Endodermal cell (in vitro differentiated cells): ENCODE measurements at regions not wholly inside any gene's neighbourhood (a gene's known extent, or its start where the extent isn't known, plus 50 kb on each side); places are given as distances from the start of the nearest gene placed in this dataset.

Source experiments
- DNase-seq: peaks from one replicate; pipeline ENCODE4 v3.0.0-alpha.2; 2017
- H3K27ac ChIP-seq: 2 replicates; pipeline ENCODE4 v1.5.1; 2013; ENCODE audit warnings: mild to moderate bottlenecking, low read depth, low read length, moderate library complexity
- H3K27me3 ChIP-seq: 2 replicates; pipeline ENCODE4 v1.6.1; 2013; ENCODE audit warnings: mild to moderate bottlenecking, low read length, moderate library complexity; ENCODE audit not compliant: insufficient read depth, control insufficient read depth, poor library complexity, severe bottlenecking
- H3K36me3 ChIP-seq: 2 replicates; pipeline ENCODE4 v1.7.0; 2013; ENCODE audit warnings: mild to moderate bottlenecking, low read length, moderate library complexity; ENCODE audit not compliant: control insufficient read depth, insufficient read depth
- H3K4me1 ChIP-seq: one replicate; pipeline ENCODE4 v1.7.0; 2013; ENCODE audit warnings: low read length; ENCODE audit not compliant: control insufficient read depth, insufficient read depth
- H3K4me3 ChIP-seq: 2 replicates; pipeline ENCODE4 v1.5.1; 2013; ENCODE audit warnings: mild to moderate bottlenecking, low read length, moderate library complexity
- H3K9ac ChIP-seq: 2 replicates; pipeline ENCODE4 v1.6.1; 2013; ENCODE audit warnings: mild to moderate bottlenecking, low read length, moderate library complexity; ENCODE audit not compliant: poor library complexity, severe bottlenecking; ENCODE audit errors: extremely low read depth
- H3K9me3 ChIP-seq: 2 replicates; pipeline ENCODE4 v1.6.1; 2013; ENCODE audit warnings: mild to moderate bottlenecking, low read length, moderate library complexity; ENCODE audit not compliant: control insufficient read depth
- H3K27ac Mint-ChIP-seq: 2 replicates; pipeline ENCODE4 v1.8.0; 2020; ENCODE audit warnings: mixed read lengths
- H3K27me3 Mint-ChIP-seq: 2 replicates; pipeline ENCODE4 v1.8.0; 2021; ENCODE audit warnings: mild to moderate bottlenecking, mixed read lengths; ENCODE audit not compliant: insufficient read depth
- H3K36me3 Mint-ChIP-seq: 2 replicates; pipeline ENCODE4 v1.8.0; 2020; ENCODE audit warnings: low read depth, mixed read lengths
- H3K4me1 Mint-ChIP-seq: 2 replicates; pipeline ENCODE4 v1.8.0; 2020; ENCODE audit warnings: mixed read lengths
- H3K4me3 Mint-ChIP-seq: 2 replicates; pipeline ENCODE4 v1.8.0; 2020; ENCODE audit warnings: mild to moderate bottlenecking, moderate library complexity, mixed read lengths
- H3K9me3 Mint-ChIP-seq: 2 replicates; pipeline ENCODE4 v1.8.0; 2020; ENCODE audit warnings: mild to moderate bottlenecking, mixed read lengths
- WGBS, 2 experiments: methylation state at CpG; one replicate each; pipeline versions ENCODE4 v1.1.5 to v1.1.7; 2013; ENCODE audit warnings: missing lambda C conversion rate in 2 of 2, mixed read lengths in 1 of 2; ENCODE audit not compliant: insufficient coverage in 1 of 2, insufficient read length in 1 of 2; 5-methylcytosine and 5-hydroxymethylcytosine counted together
- TF ChIP-seq, protein P1 (sequence below): fragments of 200-600 bp; sonication (generic); conservative IDR thresholded peaks from 2 replicates; pipeline ENCODE4 v1.5.0; 2021; ENCODE audit warnings: antibody characterized with exemption, mild to moderate bottlenecking

DNA sequence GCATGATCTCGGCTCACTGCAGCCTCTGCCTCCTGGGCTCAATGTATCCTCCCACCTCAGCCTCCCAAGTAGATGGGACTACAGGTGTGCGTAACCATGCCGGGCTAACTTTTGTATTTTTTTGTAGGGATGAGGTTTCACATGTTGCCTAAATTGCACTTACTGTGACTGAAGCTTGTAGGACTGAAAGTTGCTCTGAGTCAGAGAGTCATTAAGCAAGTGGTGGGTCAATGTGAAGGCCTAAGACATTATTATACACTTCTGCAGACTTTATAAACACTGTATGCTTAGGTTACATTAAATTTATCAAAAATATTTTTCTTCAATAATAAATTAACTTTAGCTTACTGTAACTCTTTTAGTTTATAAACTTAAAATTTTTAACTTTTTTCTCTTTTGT is 170.2 kb downstream of the FAT4 start:
- WGBS, 2 experiments, result 93% methylated on average over 3 of the region's 3 CpGs; no CpG with 5 or more reads in 1 of the 2 experiments
- no peak overlapping the region for H3K27ac Mint-ChIP-seq
- H3K9ac ChIP-seq, result no peak overlapping the region
- no peaks in the 10 kb centered on the region for H3K4me1 ChIP-seq
- H3K4me1 Mint-ChIP-seq, result no peaks in the 10 kb centered on the region
- no peak overlapping the region for H3K27ac ChIP-seq
- TF ChIP-seq, protein P1, sequence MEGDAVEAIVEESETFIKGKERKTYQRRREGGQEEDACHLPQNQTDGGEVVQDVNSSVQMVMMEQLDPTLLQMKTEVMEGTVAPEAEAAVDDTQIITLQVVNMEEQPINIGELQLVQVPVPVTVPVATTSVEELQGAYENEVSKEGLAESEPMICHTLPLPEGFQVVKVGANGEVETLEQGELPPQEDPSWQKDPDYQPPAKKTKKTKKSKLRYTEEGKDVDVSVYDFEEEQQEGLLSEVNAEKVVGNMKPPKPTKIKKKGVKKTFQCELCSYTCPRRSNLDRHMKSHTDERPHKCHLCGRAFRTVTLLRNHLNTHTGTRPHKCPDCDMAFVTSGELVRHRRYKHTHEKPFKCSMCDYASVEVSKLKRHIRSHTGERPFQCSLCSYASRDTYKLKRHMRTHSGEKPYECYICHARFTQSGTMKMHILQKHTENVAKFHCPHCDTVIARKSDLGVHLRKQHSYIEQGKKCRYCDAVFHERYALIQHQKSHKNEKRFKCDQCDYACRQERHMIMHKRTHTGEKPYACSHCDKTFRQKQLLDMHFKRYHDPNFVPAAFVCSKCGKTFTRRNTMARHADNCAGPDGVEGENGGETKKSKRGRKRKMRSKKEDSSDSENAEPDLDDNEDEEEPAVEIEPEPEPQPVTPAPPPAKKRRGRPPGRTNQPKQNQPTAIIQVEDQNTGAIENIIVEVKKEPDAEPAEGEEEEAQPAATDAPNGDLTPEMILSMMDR, result no peak
- no peak overlapping the region for H3K4me3 Mint-ChIP-seq
- no peaks in the 10 kb centered on the region for H3K27me3 Mint-ChIP-seq
- no peak overlapping the region for H3K4me3 ChIP-seq
- no peaks in the 10 kb centered on the region for H3K9me3 Mint-ChIP-seq
- no peak for DNase-seq
- H3K36me3 ChIP-seq, result no peaks in the 10 kb centered on the region
- no peaks in the 10 kb centered on the region for H3K27me3 ChIP-seq
- H3K36me3 Mint-ChIP-seq, result no peaks in the 10 kb centered on the region
- no peaks in the 10 kb centered on the region for H3K9me3 ChIP-seq

DNA sequence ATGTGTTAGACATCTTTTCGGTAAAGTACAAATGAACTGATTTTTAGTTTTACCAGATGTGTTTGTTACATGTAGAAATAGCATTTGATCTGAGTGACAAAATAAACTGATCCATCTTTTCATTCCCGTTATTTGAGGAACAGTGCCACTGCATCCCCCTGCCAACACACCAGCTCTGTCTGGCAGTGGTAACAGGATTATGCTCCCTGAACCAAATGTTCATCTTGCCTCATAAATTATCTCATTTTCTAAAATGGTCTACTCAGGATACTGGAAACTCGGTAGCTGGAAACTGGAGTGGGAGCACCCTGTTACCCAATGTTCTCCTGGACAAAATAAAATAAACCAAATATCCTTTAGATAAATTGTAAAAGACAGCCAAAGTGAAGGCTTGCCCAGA is 171.6 kb downstream of the FAT4 start:
- H3K27ac Mint-ChIP-seq, result no peak overlapping the region
- TF ChIP-seq, protein P1, result no peak
- H3K9ac ChIP-seq, result no peak overlapping the region

DNA sequence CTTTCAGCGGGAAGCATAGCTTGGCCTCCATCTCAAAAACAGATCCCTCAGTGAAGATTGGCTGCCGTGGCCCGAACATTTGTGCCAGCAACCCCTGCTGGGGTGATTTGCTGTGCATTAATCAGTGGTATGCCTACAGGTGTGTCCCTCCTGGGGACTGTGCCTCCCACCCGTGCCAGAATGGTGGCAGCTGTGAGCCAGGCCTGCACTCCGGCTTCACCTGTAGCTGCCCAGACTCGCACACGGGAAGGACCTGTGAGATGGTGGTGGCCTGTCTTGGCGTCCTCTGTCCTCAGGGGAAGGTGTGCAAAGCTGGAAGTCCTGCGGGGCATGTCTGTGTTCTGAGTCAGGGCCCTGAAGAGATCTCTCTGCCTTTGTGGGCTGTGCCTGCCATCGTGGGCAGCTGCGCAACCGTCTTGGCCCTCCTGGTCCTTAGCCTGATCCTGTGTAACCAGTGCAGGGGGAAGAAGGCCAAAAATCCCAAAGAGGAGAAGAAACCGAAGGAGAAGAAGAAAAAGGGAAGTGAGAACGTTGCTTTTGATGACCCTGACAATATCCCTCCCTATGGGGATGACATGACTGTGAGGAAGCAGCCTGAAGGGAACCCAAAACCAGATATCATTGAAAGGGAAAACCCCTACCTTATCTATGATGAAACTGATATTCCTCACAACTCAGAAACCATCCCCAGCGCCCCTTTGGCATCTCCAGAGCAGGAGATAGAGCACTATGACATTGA is 175.4 kb downstream of the FAT4 start:
- WGBS, 2 experiments, result 86 to 95% methylated on average over 8 to 15 of the region's 15 CpGs

More for the DNA sequence above, 171.6 kb downstream of the FAT4 start:
- Histone ChIP-seq H3K4me3 (no peak overlapping the region), H3K27me3 (no peaks in the 10 kb centered on the region), H3K4me1 (no peaks in the 10 kb centered on the region), H3K9me3 (no peaks in the 10 kb centered on the region), H3K27ac (no peak overlapping the region), H3K36me3 (no peaks in the 10 kb centered on the region)
- Mint-ChIP-seq H3K36me3 (peaks cover 4% of the 10 kb centered on the region), H3K27me3 (no peaks in the 10 kb centered on the region), H3K9me3 (no peaks in the 10 kb centered on the region), H3K4me1 (no peaks in the 10 kb centered on the region), H3K4me3 (no peak overlapping the region)
- no peak for DNase-seq
- WGBS, 2 experiments, result 93 to 96% methylated on average over 2 to 3 of the region's 3 CpGs

More for the DNA sequence above, 175.4 kb downstream of the FAT4 start:
- H3K4me3 Mint-ChIP-seq, result no peak overlapping the region
- Histone ChIP-seq H3K4me1 (no peaks in the 10 kb centered on the region), H3K27me3 (no peaks in the 10 kb centered on the region), H3K9ac (no peak overlapping the region), H3K4me3 (no peak overlapping the region), H3K9me3 (no peaks in the 10 kb centered on the region), H3K27ac (no peak overlapping the region), H3K36me3 (no peaks in the 10 kb centered on the region)
- no peaks in the 10 kb centered on the region for H3K4me1 Mint-ChIP-seq
- no peaks in the 10 kb centered on the region for H3K27me3 Mint-ChIP-seq
- no peaks in the 10 kb centered on the region for H3K9me3 Mint-ChIP-seq
- H3K36me3 Mint-ChIP-seq, result peaks cover 4% of the 10 kb centered on the region
- no peak for DNase-seq
- no peak overlapping the region for H3K27ac Mint-ChIP-seq
- TF ChIP-seq, protein P1, result no peak
